Activated CD4-positive, alpha-beta T cell treated with anti-CD3 and anti-CD28 coated beads, Interleukin-2, amount 10 ng/mL, durations not matched to agents 24 days and 14 days (primary cell): ENCODE measurements at regions not wholly inside any gene's neighbourhood (a gene's known extent, or its start where the extent isn't known, plus 50 kb on each side); places are given as distances from the start of the nearest gene placed in this dataset.

Source experiments
- DNase-seq: peaks from one replicate; pipeline ENCODE4 v3.0.0; 2022
- H3K27ac Mint-ChIP-seq: one replicate; pipeline ENCODE4 v1.8.0; 2022; ENCODE audit warnings: mild to moderate bottlenecking, mixed read lengths
- H3K27me3 Mint-ChIP-seq: one replicate; pipeline ENCODE4 v1.8.0; 2022; ENCODE audit warnings: mixed read lengths
- H3K36me3 Mint-ChIP-seq: one replicate; pipeline ENCODE4 v1.8.0; 2022; ENCODE audit warnings: low read depth, mild to moderate bottlenecking, mixed read lengths
- H3K4me1 Mint-ChIP-seq: one replicate; pipeline ENCODE4 v1.8.0; 2021; ENCODE audit warnings: mixed read lengths
- H3K4me3 Mint-ChIP-seq: one replicate; pipeline ENCODE4 v1.8.0; 2022; ENCODE audit warnings: mild to moderate bottlenecking, moderate library complexity, mixed read lengths
- H3K9me3 Mint-ChIP-seq: one replicate; pipeline ENCODE4 v1.8.0; 2021; ENCODE audit warnings: mixed read lengths
- intact Hi-C: fragments of 100-400 bp; cut with micrococcal nuclease; formaldehyde crosslinking; loops from one replicate; pipeline ENCODE4 v1.15.1; 2023

- no peaks in the 10 kb centered on the region for H3K9me3 Mint-ChIP-seq
- no peak overlapping the region for H3K27ac Mint-ChIP-seq
- no peak overlapping the region for H3K4me3 Mint-ChIP-seq
- H3K4me1 Mint-ChIP-seq: peaks cover 5% of the 10 kb centered on the region
- DNase-seq: no peak
- intact Hi-C loops: no loop called here
- H3K27me3 Mint-ChIP-seq: no peaks in the 10 kb centered on the region
- no peaks in the 10 kb centered on the region for H3K36me3 Mint-ChIP-seq
These were observed 625.8 kb upstream of the FANCL start for GRCh38 chr2:58866946-58867345.

- Mint-ChIP-seq H3K27ac (no peak overlapping the region), H3K4me3 (no peak overlapping the region), H3K9me3 (no peaks in the 10 kb centered on the region), H3K4me1 (peaks cover 5% of the 10 kb centered on the region), H3K27me3 (no peaks in the 10 kb centered on the region), H3K36me3 (no peaks in the 10 kb centered on the region)
- intact Hi-C loops: no loop called here
- DNase-seq: no peak
These were observed 625.4 kb upstream of the FANCL start for GRCh38 chr2:58866527-58866926.

- H3K27ac Mint-ChIP-seq: no peak overlapping the region
- DNase-seq: peak; percentile 52
- no peak overlapping the region for H3K4me3 Mint-ChIP-seq
- H3K9me3 Mint-ChIP-seq: no peaks in the 10 kb centered on the region
- no peaks in the 10 kb centered on the region for H3K27me3 Mint-ChIP-seq
- no peaks in the 10 kb centered on the region for H3K36me3 Mint-ChIP-seq
- peaks cover 5% of the 10 kb centered on the region for H3K4me1 Mint-ChIP-seq
- intact Hi-C loops: no loop called here
These were observed 624.9 kb upstream of the FANCL start for GRCh38 chr2:58866040-58866439.

- no peak overlapping the region for H3K27ac Mint-ChIP-seq
- H3K4me3 Mint-ChIP-seq: no peak overlapping the region
- no peaks in the 10 kb centered on the region for H3K36me3 Mint-ChIP-seq
- H3K27me3 Mint-ChIP-seq: no peaks in the 10 kb centered on the region
- intact Hi-C loops: no loop called here
- no peaks in the 10 kb centered on the region for H3K9me3 Mint-ChIP-seq
- H3K4me1 Mint-ChIP-seq: peaks cover 5% of the 10 kb centered on the region
- no peak for DNase-seq
These were observed 624.3 kb upstream of the FANCL start for GRCh38 chr2:58865436-58865835.

- H3K27me3 Mint-ChIP-seq: no peaks in the 10 kb centered on the region
- intact Hi-C loops: no loop called here
- no peak overlapping the region for H3K27ac Mint-ChIP-seq
- no peaks in the 10 kb centered on the region for H3K36me3 Mint-ChIP-seq
- no peak for DNase-seq
- no peak overlapping the region for H3K4me3 Mint-ChIP-seq
- H3K4me1 Mint-ChIP-seq: peaks cover 5% of the 10 kb centered on the region
- H3K9me3 Mint-ChIP-seq: no peaks in the 10 kb centered on the region
These were observed 621.1 kb upstream of the FANCL start for GRCh38 chr2:58862244-58862643.

GRCh38 chr2:58860586-58860985, 619.5 kb upstream of the FANCL start:
- H3K4me3 Mint-ChIP-seq: no peak overlapping the region
- H3K9me3 Mint-ChIP-seq: no peaks in the 10 kb centered on the region
- no peak for DNase-seq
- intact Hi-C loops: no loop called here
- no peak overlapping the region for H3K27ac Mint-ChIP-seq
- H3K4me1 Mint-ChIP-seq: no peaks in the 10 kb centered on the region
- no peaks in the 10 kb centered on the region for H3K36me3 Mint-ChIP-seq
- H3K27me3 Mint-ChIP-seq: no peaks in the 10 kb centered on the region

- Mint-ChIP-seq H3K27ac (no peak overlapping the region), H3K36me3 (no peaks in the 10 kb centered on the region), H3K27me3 (no peaks in the 10 kb centered on the region), H3K4me3 (no peak overlapping the region), H3K4me1 (no peaks in the 10 kb centered on the region), H3K9me3 (no peaks in the 10 kb centered on the region)
- intact Hi-C loops: no loop called here
- DNase-seq: no peak
These were observed 615.0 kb upstream of the FANCL start for GRCh38 chr2:58856100-58856499.

GRCh38 chr2:58853420-58853819, 612.3 kb upstream of the FANCL start:
- H3K9me3 Mint-ChIP-seq: no peaks in the 10 kb centered on the region
- H3K27me3 Mint-ChIP-seq: no peaks in the 10 kb centered on the region
- H3K4me3 Mint-ChIP-seq: no peak overlapping the region
- H3K4me1 Mint-ChIP-seq: no peaks in the 10 kb centered on the region
- intact Hi-C loops: no loop called here
- no peaks in the 10 kb centered on the region for H3K36me3 Mint-ChIP-seq
- H3K27ac Mint-ChIP-seq: no peak overlapping the region
- DNase-seq: no peak

GRCh38 chr2:58852905-58853304, 611.8 kb upstream of the FANCL start:
- H3K36me3 Mint-ChIP-seq: no peaks in the 10 kb centered on the region

GRCh38 chr2:58852243-58852642, 611.1 kb upstream of the FANCL start:
- Mint-ChIP-seq H3K4me3 (no peak overlapping the region), H3K27ac (no peak overlapping the region), H3K4me1 (no peaks in the 10 kb centered on the region), H3K36me3 (no peaks in the 10 kb centered on the region), H3K27me3 (no peaks in the 10 kb centered on the region), H3K9me3 (no peaks in the 10 kb centered on the region)
- no peak for DNase-seq
- intact Hi-C loops: no loop called here

More at GRCh38 chr2:58852905-58853304, 611.8 kb upstream of the FANCL start:
- intact Hi-C loops: no loop called here
- Mint-ChIP-seq H3K4me3 (no peak overlapping the region), H3K9me3 (no peaks in the 10 kb centered on the region), H3K27me3 (no peaks in the 10 kb centered on the region), H3K27ac (no peak overlapping the region), H3K4me1 (no peaks in the 10 kb centered on the region)
- no peak for DNase-seq

- H3K4me3 Mint-ChIP-seq: no peak overlapping the region
- H3K9me3 Mint-ChIP-seq: no peaks in the 10 kb centered on the region
- no peaks in the 10 kb centered on the region for H3K4me1 Mint-ChIP-seq
- H3K27me3 Mint-ChIP-seq: no peaks in the 10 kb centered on the region
- intact Hi-C loops: no loop called here
- H3K36me3 Mint-ChIP-seq: no peaks in the 10 kb centered on the region
- no peak for DNase-seq
- no peak overlapping the region for H3K27ac Mint-ChIP-seq
These were observed 610.5 kb upstream of the FANCL start for GRCh38 chr2:58851598-58851997.

- Mint-ChIP-seq H3K4me3 (no peak overlapping the region), H3K27ac (no peak overlapping the region), H3K4me1 (no peaks in the 10 kb centered on the region), H3K9me3 (no peaks in the 10 kb centered on the region), H3K27me3 (no peaks in the 10 kb centered on the region), H3K36me3 (no peaks in the 10 kb centered on the region)
- no peak for DNase-seq
- intact Hi-C loops: no loop called here
These were observed 603.9 kb upstream of the FANCL start for GRCh38 chr2:58845011-58845410.

GRCh38 chr2:58842501-58843155, 601.5 kb upstream of the FANCL start:
- no peaks in the 10 kb centered on the region for H3K36me3 Mint-ChIP-seq
- no peak overlapping the region for H3K4me3 Mint-ChIP-seq
- intact Hi-C loops: no loop called here
- no peaks in the 10 kb centered on the region for H3K4me1 Mint-ChIP-seq
- no peak for DNase-seq
- H3K27ac Mint-ChIP-seq: no peak overlapping the region
- no peaks in the 10 kb centered on the region for H3K27me3 Mint-ChIP-seq
- H3K9me3 Mint-ChIP-seq: no peaks in the 10 kb centered on the region

- Mint-ChIP-seq H3K36me3 (no peaks in the 10 kb centered on the region), H3K4me3 (no peak overlapping the region), H3K4me1 (no peaks in the 10 kb centered on the region), H3K27ac (no peak overlapping the region), H3K27me3 (no peaks in the 10 kb centered on the region), H3K9me3 (peaks cover 4% of the 10 kb centered on the region)
- DNase-seq: peak; percentile 55
- intact Hi-C loops: no loop called here
These were observed 593.3 kb upstream of the FANCL start for GRCh38 chr2:58834404-58834803.

GRCh38 chr2:58826795-58827194, 585.7 kb upstream of the FANCL start:
- intact Hi-C loops: no loop called here
- Mint-ChIP-seq H3K27me3 (no peaks in the 10 kb centered on the region), H3K36me3 (no peaks in the 10 kb centered on the region), H3K4me3 (no peak overlapping the region), H3K4me1 (no peaks in the 10 kb centered on the region), H3K27ac (no peak overlapping the region), H3K9me3 (peaks cover 14% of the 10 kb centered on the region)
- no peak for DNase-seq
